NCI-H524 treated with DMSO at 0.1 percent for 48 hours (cell line): ENCODE measurements at regions not wholly inside any gene's neighbourhood (a gene's known extent, or its start where the extent isn't known, plus 50 kb on each side); places are given as distances from the start of the nearest gene placed in this dataset.

Experiments used
- DNase-seq: peaks from one replicate; lab custom pipeline; 2025; lab: John Stamatoyannopoulos, UW

DNA sequence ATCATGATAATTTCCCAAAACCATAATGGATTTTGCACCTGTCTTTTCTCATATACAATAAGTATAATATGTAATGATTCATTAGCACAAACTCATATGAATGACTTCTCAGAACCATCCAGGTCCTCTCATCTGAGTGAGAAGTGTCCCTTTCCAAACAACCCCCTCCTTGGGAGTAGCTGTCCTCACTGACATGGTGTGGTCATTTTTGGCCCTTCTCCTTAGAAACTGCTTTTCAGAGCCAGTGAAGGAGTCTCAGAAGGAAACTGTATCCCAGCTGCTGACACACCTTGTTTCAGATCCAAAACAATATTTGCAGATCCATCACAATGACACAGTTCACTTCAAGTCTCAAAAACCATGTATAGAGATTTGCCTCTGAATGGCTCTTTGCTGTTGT lies 95.5 kb downstream of the MIS18A start:
- no peak for DNase-seq

DNA sequence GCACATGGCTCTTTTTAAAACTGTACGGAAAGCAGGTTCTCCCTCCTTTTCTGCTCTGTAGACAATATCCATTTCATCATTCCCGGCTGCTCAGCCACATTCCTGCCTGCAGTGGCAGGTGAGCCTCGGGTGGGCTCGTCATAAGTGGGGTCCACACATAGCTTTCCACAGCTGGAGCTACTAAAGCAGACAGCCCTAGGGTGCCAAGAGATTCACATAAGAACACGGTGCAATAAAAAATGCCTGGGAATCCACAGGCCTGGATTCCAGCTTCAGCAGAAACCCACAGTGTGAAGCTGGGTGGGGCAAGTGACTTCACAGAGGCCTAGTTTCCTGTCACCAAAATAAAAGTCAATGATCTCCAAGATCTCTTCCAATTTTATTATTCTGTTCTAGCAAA lies 96.4 kb downstream of the MIS18A start:
- DNase-seq = no peak

DNA sequence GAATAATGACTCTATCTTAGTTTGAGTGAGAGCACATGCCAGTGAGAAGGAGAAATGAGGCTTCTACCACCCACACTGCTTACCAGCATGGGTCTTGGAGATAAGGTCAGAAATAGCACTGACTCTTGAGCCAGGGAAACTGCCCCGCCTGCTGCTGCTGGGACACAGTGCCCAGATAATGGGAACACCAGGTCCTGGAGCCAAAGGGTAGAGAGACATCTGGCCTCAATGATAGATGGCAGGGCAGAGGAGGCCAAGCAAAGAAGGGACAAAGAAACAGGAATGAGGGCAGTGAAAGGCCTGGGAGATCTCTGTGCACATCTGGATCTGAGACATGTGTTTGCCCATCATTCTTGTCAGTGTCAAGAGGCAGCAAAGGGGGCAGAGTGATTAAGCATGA lies 97.4 kb downstream of the MIS18A start:
- DNase-seq = no peak

DNA sequence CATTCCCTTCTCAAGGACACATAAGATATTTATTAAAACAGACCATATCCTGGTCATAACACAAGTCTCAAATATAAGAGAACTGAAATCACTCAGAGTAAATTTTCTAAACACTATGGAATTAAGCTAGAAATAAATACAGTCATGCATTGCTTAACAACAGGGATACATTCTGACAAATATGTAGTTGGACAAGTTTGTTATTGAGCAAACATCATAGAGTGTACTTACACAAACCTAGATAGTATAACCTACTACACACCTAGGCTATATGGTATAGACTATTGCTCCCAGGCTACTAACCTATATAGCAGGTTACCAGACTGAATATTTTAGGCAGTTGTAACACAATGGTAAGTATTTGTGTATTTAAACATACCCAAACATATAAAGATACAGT lies 104.0 kb downstream of the MIS18A start:
- DNase-seq = no peak

DNA sequence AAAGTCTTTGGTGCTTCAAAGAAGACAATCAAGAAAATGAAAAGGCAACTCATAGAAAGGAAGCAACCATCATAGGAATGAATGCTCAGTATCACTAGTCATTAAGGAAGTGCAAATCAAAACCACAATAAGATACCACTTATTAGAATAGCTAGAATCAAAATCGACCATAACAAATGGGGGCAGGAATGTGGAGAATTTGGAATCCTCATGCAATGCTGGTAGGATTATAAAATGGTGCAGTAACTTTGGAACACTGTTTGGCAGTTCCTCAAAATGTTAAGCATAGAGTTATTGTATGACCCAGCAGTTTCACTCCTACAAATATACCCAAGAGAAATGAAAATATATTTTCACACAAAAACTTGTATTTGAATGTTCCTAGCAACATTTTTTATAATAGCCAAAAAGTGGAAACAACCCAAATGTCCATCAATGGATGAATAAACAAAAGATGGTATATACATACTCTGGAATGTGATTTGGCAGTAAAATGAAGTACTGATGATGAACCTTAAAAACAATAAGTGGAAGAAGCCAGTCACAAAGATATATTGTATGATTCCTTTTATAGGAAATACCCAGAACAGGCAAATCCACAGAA lies 105.6 kb downstream of the MIS18A start:
- no peak for DNase-seq

DNA sequence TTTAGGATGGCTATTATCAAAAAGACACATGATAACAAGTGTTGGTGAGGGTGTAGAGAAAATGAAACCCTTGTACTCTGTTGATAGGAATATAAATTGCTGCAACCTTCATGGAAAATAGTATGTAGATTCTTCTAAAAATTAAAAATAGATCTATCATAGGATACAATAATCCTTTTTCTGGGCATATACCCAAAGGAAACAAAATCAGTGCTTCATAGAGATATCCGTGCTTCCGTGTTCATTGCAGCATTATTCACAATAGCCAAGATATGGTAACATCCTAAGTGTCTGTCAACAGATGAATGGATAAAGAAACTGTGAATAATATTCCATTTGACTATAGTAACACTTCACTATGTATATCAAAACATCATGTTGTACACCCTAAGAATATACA lies 106.7 kb downstream of the MIS18A start:
- DNase-seq = no peak

DNA sequence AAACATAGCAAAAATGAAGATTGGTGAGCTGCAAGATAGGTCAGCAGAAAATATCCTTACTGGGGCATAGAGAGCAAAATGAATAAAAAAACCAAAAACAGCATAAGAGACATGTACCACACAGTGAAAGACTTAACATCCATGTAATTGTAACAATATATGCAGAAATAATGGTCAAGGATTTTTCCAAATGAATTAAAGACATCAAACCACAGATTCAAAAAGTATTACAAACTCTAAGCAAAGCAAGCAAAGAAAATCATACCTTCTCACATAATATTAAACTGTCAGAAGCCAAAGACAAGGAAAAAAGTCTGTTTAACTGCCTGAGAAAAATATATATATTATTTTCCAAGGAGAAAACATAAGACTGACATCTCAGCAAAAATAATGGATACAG lies 111.3 kb downstream of the MIS18A start:
- no peak for DNase-seq

DNA sequence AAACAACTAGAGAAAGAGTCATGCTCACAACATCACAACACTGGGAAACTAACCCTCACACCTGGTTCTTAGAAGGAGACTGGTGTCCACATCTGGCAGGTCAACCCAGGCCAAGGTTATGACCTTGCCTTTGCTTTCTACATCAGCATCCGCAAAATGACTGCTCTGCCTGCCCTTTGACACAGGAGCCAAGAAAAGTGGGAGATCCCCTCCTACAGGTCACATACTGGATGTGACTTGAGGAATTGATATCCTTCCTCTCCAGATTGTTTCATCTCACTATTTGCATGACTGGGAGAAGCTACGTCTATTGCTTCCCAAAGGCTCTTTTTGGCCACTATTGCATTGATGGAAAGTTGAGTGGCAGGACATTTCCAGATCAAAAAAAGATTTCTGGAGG lies 115.5 kb downstream of the MIS18A start:
- no peak for DNase-seq

DNA sequence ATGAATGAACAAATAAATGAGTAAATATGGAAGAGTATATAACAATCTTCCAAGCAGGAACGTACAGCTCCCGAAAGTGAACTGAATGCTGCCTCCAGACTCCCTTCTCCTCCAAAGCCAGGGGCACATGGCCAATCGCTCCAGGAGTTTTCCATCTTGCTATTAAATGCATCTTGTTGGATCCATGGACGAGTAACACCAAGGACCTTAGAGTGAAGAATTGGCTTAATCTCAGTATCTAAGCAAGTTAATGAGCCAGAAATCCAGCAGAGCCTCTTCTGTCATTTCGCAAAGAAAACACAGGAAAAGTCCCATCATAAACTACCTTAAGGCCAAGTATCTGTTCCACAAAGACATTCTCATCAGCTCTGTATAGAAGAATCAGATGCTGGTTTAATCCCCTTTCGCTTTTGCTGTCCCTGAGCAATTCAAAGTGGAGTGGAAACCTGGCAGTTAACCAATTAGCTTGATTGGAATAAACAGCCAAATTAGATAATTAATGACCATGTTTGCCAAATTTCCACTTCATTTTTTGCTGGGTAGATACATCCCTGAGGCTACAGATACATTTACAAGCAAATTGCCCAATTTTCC lies 116.0 kb downstream of the MIS18A start:
- DNase-seq = no peak

DNA sequence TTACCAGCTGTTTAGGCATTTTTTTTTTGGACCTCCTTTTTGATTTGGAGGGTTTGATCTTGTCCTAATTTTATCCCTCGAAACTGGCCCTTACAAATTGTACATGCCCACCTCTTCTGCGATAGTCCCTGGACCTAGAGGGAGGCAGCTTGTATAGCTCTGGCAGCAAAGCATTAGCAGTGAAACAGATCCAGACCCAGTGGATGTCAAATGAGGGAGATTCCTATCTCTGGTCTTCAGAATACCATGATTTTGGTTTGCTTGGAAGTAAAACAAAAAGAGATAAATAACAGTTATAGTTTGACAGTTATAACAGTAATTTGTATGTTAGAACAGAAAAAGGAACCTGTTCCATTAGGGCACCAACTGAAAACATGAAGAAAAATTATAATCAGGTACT lies 123.6 kb downstream of the MIS18A start:
- no peak for DNase-seq

DNA sequence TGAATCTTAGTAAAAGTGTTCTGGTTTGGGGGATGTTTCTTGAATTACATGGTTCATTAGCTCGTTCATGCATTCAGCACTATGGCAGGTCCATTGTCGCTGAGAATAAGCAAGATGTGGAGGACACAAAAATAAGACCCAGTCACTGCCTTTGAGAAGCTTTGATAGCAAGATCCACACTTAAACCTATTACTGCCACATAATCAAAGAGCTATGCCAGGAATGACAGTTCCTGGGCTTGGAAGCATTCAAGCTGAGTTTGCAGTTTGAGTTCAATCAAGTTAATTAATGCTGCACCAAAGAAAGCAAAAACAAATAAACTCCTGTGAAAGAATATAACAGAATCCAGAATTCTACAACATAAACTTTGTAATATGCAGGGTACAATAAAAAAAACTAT lies 131.8 kb downstream of the MIS18A start:
- no peak for DNase-seq

DNA sequence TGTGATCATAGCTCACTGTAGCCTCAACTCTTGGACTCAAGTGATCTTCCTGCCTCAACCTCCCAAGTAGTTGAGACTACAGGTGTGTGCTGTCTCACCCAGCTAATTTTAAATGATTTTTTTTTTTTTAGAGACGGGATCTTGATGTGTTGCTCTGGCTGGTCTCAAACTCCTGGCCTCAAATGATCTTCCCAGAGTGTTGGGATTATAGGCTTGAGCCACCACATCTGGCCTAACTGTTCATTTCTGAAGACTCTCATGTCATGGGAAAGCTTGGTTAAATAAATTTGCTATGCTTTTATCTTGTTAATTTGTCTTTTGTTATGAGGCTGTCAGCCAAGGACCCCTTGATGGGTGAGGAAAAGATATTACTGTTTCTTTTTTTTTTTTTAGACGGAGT lies 134.0 kb downstream of the MIS18A start:
- DNase-seq = no peak

DNA sequence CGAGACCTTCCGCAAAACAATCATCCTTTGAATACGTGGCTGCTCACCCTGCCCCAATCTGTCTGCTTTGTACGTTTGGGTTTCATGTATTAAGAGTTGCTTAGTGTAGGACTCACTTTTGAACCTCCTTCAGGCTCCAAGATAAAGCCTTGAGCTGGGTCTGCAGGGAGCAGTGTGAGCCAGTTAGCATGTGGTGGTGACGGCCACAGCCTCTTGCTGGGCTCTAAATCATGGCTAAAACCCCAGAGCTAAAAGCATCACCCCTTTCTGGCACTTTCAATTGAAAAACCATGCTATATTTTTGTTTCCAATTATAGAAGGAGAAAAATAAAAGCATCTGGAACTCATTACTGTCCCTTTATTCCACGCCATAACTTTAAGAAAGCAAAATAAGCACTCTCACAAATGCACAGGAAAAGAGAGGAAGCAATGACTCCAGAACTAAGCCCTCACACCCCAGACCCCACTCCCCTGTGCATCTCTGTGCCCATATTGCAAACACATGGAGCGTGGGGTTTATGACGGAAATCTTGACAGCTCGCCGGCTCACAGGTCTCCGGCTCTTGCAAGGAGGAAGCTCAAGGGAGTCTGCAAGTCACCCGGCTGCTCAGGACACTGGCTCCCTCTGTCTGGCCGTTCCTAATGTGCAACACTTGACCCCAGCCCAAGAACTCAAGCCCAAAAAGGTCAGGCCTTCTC lies 135.5 kb downstream of the MIS18A start:
- DNase-seq = no peak

DNA sequence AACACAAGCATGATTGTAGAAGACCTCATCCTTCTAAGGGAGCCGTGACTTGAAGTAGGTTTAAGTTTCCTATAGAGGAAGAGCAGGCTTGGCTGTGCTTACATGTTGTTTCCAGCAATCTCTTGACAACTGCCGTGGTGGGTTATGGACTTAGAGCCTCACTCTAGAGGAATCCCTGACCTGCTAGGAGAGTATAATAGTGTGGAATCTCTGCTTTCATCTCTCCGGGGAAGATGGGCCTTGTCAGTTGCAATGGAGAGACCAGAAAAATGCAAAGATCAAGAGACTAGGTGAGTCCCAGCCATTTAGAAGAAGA lies 137.6 kb downstream of the MIS18A start:
- no peak for DNase-seq

DNA sequence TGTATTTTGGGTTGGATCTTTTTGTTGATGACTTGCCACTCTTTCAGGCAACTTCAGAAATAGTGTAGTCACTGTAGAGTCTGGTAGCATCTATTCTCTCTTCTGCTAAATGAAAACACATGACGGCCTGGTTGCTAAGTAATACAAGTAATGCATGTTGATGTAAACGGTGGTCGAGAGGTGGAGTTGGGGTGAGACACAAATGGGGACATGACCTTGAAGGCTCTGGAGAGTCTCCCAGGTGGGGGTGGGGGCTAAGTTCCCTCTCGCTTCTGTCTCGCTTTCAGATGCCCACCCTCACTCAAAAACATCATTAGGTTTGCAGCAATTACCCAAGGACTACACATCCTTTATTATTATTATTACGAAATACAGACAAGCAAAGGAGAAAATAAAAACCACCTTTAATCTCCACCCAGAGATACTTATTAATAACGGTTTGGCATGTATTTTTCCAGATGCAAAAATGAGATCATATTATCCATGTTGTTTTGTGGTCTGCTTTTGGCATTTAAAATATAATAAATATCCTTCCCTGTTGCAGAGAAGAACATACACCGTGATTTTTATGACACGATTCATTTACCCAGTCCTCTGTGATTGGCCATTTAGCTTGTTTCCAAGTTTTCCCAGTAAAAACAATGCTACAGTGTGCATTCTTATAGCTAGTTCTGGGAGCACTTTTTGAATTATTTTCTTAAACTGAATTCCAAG lies 138.1 kb downstream of the MIS18A start:
- DNase-seq = no peak

DNA sequence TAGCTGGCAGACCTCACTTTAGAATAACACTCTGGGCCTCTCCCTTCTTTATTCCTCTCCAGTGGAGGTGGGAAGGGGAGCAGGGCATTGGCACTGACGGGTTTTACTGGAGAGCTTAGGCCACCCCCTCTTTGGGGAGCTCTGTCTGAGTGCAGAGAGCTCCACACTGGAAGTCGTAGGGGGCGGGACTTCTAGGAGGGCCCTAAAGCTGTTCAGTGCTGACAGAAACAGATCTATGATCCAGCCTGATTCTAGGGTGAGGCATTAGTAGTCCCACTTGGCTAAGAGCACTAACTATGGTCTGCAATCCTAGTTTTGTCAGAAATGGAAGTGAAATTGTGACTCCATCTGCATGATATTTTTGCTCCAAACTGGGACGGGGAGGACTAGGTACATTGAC lies 138.7 kb downstream of the MIS18A start:
- no peak for DNase-seq

DNA sequence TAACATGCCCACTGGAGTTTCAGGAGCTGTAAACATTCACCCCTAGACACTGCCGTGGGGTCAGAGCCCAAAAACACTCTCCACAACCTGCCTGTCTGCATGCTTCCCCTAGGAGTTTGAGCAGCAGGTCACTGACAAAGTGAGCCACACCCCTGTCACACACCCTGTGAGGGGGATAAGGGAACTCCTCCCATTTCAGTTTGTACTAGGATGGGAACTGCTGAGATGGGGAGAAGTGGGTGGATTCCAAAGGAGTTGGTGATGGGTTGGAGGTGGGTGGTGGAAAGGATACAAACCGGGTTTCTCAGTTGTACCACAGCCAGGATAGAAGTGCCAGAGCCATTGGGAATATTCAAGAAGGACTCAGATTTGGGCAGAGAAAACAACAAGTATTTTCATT lies 140.2 kb downstream of the MIS18A start:
- DNase-seq = no peak

DNA sequence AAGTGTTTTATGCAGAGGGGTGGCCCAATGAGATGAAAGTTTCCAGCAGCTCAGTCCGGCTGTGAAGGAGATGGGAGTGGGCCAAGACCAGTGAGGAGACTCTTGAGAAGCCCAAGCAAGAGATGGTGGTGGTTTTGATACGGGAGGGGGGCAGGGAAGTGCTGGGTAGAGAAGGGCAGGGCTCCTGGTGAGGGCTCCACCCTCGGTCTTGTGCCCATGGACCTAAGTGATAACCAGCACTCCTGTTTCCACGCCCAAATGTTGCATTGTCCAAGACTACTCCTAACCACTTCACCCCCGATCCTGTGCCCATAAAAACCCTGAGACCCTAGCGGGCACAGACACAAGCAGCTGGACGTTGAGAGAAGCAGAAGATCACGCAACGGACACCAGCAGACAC lies 140.9 kb downstream of the MIS18A start:
- DNase-seq = no peak

DNA sequence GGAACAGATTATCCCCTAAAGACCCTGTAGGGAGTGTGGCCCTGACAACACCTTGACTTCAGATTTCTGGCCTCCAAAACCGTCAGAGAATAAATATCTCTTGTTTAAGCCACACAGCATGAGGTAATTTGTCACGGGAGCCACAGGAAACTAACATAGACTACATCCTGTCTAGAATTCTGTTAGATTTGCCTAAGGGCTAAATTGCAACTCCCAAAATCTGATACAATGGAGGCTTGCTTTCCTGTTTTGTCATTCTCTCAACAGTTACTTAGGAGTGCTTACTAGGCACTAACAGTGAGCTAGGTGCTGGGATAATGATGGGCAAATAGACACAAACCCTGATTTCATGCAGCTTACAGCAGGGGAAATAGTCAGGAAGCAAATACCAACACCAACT lies 141.6 kb downstream of the MIS18A start:
- no peak for DNase-seq

DNA sequence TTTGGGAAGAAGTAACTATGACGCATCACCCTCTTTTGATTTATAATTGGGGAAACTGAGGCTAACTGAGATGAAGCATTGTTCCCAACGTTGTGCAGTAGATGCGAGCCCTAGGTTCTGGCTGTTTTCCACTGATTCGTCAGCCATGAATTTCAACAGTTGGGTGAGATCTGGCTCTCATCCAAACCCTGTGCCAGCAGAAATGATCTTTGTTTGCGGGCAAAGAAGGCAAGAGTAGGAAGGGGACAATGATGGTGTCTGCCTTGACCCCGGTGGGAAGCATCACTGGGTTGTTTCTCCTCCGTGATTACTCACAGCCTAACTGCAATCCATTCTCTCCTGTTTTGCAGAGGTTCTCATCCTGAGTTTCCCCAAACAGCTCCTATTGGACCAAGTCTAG lies 142.3 kb downstream of the MIS18A start:
- DNase-seq = no peak

DNA sequence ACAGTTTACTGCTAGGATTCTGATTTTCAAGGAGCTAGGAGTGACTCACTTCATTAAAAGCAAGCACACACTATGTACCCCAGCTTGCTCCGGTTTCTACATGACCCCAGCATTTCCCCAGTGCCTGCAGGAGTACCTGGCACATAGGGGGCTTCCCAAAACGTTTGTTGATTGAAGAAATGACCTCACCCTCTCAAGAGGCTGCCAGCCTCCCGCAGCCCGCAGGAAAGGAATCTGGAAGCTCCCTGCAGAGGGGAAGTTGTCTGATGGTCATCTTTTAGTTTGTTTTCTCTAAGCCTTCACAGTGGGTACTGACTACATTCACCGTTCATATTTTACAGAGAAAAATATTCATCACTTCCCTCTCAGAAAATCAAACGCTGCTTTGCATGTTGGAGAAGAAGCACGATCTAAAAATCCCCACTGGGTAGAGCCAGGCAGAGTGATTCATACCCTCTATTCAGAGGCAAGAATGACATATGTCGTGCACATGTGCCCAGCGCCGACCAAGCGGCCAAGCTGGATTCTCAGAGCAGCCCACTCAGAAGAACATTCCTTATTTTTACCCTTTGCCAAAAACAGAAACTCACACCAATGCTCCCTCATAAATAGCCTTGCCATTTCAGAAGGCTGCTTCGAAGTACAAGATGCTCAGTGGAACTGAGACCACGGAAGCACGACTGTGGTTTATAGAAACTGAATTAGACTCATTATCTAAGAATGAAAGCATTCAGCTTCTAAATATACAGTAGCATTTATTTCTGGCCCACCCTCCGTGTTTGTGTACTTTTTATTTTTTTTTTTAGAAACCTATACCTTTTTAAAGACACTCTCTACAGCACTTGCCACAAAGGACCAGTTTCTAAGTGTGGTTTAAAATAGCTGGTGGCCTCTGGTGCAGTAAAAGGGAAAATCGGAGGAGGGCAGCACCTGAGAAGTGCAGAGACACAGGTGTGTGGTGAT lies 143.2 kb downstream of the MIS18A start:
- DNase-seq = no peak

DNA sequence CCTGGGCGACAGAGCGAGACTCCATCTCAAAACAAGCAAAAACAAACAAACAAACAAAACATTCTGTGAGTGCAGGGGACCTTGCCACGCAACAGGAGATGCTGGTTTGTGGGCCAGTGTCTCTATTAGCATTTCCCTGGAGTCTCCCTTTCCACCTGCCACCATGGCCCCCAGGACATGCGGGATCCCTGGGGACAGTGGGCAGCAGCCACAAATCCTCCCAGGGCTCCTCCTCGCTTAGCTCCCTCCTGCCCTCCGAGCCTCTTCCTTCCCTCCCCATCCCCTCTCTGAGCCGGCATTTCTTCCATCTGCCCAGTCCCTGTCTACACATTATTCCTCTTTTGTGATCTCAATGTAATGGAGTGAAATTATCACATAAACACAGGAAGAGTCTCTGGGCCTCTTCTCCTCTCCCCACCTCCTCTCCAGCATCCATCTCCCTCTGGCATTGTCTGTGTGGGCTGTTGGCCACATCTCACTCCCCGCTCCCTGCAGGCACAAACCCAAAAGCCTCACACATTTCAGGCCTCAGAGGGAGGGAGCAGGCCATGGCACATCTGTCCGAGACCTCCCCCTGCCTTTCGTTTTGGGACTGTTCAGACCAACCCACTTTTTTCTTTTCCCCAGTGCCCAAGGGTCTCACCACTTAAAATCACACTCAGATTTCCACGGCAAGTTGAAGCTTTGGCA lies 144.3 kb downstream of the MIS18A start:
- DNase-seq = no peak
